GM10266 (cell line): ENCODE measurements at regions not wholly inside any gene's neighbourhood (a gene's known extent, or its start where the extent isn't known, plus 50 kb on each side); places are given as distances from the start of the nearest gene placed in this dataset.

Experiments
- DNase-seq: peaks from one replicate; pipeline ENCODE4 v3.0.0; 2012; ENCODE audit errors: extremely low spot score
- TF ChIP-seq, protein P1 (sequence below): IDR thresholded peaks from 2 replicates; pipeline ENCODE4 v1.5.1; 2012; ENCODE audit warnings: mild to moderate bottlenecking, low read depth; ENCODE audit not compliant: control insufficient read depth, insufficient read depth; ENCODE audit errors: missing control alignments

DNA sequence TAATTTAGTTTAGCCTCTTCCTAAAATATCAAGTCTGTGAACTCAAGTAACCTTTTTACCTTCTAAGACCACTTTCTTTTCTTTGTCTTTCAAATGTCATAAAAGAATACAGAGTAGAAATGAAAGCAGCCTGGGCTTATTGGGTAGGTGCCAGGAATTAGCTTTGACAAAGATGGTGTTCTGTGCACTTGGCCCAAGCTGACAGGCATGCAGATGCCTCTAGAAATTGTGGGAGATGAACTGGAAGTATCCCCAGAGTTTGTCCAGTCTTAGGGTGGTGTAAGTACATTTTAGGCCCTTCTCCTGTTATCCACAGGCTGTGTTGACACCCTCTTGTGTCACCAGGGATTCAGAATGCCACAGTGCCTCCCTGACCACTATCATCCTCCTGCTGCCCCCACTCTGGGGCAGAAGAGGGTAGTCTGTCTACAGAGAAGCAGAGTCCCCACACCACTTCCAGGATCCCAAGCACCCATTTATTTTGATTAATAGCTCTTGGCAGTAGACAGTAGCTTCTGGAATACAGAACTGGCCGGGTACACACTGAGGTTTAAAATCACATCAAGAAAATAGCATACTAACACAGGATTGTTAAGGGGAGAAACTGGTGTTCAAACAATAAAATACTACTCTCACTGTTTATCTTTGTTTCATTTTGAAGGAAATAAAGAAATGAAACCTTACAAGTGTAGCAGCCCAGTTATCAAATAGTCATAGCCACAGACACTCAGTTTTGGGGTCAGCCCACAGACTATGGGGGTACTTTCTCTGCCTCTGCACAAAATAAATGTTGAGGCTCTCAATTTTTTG is 343.2 kb downstream of the KCNRG start:
- DNase-seq = no peak
- TF ChIP-seq, protein P1, sequence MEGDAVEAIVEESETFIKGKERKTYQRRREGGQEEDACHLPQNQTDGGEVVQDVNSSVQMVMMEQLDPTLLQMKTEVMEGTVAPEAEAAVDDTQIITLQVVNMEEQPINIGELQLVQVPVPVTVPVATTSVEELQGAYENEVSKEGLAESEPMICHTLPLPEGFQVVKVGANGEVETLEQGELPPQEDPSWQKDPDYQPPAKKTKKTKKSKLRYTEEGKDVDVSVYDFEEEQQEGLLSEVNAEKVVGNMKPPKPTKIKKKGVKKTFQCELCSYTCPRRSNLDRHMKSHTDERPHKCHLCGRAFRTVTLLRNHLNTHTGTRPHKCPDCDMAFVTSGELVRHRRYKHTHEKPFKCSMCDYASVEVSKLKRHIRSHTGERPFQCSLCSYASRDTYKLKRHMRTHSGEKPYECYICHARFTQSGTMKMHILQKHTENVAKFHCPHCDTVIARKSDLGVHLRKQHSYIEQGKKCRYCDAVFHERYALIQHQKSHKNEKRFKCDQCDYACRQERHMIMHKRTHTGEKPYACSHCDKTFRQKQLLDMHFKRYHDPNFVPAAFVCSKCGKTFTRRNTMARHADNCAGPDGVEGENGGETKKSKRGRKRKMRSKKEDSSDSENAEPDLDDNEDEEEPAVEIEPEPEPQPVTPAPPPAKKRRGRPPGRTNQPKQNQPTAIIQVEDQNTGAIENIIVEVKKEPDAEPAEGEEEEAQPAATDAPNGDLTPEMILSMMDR = no peak

GRCh38 chr13:50359041-50359367 is 343.8 kb downstream of the KCNRG start:
- no peak for DNase-seq
- TF ChIP-seq, protein P1 = no peak

GRCh38 chr13:50359779-50360178 is 344.5 kb downstream of the KCNRG start:
- TF ChIP-seq, protein P1 = no peak
- DNase-seq = no peak

DNA sequence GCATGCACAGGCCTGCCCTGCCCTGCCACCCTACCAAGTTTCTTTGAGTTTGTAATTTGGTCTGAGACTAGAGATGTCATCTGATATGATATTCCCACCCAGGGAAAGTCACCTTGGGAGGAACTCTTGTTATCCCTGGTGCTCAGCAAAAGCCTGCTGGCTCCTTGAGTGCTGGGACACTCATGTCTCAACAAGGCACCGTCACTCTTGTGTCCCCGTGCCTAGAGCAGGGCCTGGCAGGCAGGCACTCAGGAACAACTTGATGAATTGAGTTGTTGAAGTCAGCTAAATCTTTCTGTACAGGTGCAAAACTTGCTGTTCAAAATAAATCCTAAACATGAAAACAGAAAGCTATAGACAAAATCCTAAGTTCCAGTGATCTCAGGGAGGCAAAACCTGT is 345.4 kb downstream of the KCNRG start:
- TF ChIP-seq, protein P1 = no peak
- no peak for DNase-seq

DNA sequence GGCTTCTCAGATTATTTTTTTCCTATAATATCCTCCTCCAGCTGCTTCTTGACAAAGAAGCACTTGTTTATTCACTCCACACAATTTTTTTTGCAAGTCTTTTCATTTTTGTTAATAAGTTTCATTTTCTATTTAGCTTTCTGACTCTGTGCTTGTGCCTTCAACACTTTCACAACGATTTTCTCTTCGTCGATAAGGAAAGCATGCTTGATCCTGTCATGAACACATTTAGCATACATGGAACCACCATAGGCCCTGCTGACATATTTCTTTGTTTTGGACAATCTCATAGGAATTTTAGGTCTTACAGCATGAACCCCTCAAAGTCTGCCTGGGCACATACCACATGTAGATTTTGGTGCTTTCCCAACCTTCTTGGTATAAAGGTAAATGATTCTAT is 346.0 kb downstream of the KCNRG start:
- TF ChIP-seq, protein P1 = no peak
- no peak for DNase-seq

GRCh38 chr13:50365408-50366391 is 350.5 kb downstream of the KCNRG start:
- DNase-seq = no peak
- TF ChIP-seq, protein P1 = no peak
